Neural cell (in vitro differentiated cells): ENCODE measurements at regions not wholly inside any gene's neighbourhood (a gene's known extent, or its start where the extent isn't known, plus 50 kb on each side); places are given as distances from the start of the nearest gene placed in this dataset.

Experiments
- H2AFZ ChIP-seq: fragments of 200-600, 300-800 bp; sonication (generic), shearing (Covaris generic); 2 replicates; pipeline ENCODE4 v1.6.0; 2014; ENCODE audit warnings: low read depth, mild to moderate bottlenecking, antibody characterized with exemption, low read length, moderate library complexity
- H3F3A ChIP-seq: fragments of 200-600 bp; shearing (Covaris generic); 2 replicates; pipeline ENCODE4 v1.6.1; 2016; ENCODE audit warnings: mild to moderate bottlenecking, moderate library complexity, mixed read lengths, antibody characterized with exemption, low read length; ENCODE audit not compliant: insufficient read depth, poor library complexity, severe bottlenecking
- H3K27ac ChIP-seq: fragments of 200-600, 300-800 bp; sonication (generic), shearing (Covaris generic); 2 replicates; pipeline ENCODE4 v1.5.1; 2014; ENCODE audit warnings: mild to moderate bottlenecking, low read length, moderate library complexity
- H3K27me3 ChIP-seq: fragments of 300-800, 200-600 bp; sonication (generic), shearing (Covaris generic); 2 replicates; pipeline ENCODE4 v1.6.0; 2014; ENCODE audit warnings: mild to moderate bottlenecking, low read depth, low read length, moderate library complexity; ENCODE audit not compliant: insufficient read depth
- H3K36me3 ChIP-seq: fragments of 300-800, 200-600 bp; sonication (generic), shearing (Covaris generic); 2 replicates; pipeline ENCODE4 v1.5.1; 2014; ENCODE audit warnings: mild to moderate bottlenecking, antibody characterized with exemption, low read length, moderate library complexity; ENCODE audit not compliant: insufficient read depth
- H3K4me2 ChIP-seq: fragments of 300-800, 200-600 bp; sonication (generic), shearing (Covaris generic); 2 replicates; pipeline ENCODE4 v1.6.0; 2014; ENCODE audit warnings: mild to moderate bottlenecking, low read length
- H3K4me3 ChIP-seq: fragments of 300-800, 200-600 bp; sonication (generic), shearing (Covaris generic); 2 replicates; pipeline ENCODE4 v1.5.1; 2014; ENCODE audit warnings: mild to moderate bottlenecking, low read length, moderate library complexity
- H3K79me2 ChIP-seq: fragments of 200-600 bp; shearing (Covaris generic); replicated peaks from 2 replicates; pipeline ENCODE4 v1.6.0; 2014; ENCODE audit warnings: mild to moderate bottlenecking, low read length, moderate library complexity; ENCODE audit not compliant: insufficient read depth
- H3K9ac ChIP-seq: fragments of 300-800, 200-600 bp; sonication (generic), shearing (Covaris generic); 2 replicates; pipeline ENCODE4 v1.6.1; 2016; ENCODE audit warnings: mild to moderate bottlenecking, low read length, mixed read lengths
- H3K9me2 ChIP-seq: fragments of 200-600 bp; shearing (Covaris generic); 2 replicates; pipeline ENCODE4 v1.6.1; 2016; ENCODE audit warnings: mild to moderate bottlenecking, low read length, mixed read lengths; ENCODE audit not compliant: insufficient read depth
- H3K9me3 ChIP-seq: fragments of 200-600, 300-800 bp; sonication (generic), shearing (Covaris generic); 2 replicates; pipeline ENCODE4 v1.6.1; 2016; ENCODE audit warnings: mild to moderate bottlenecking, mixed run types, low read length, moderate library complexity, mixed read lengths
- H4K20me1 ChIP-seq: fragments of 200-600 bp; shearing (Covaris generic); 2 replicates; pipeline ENCODE4 v1.6.1; 2016; ENCODE audit warnings: mild to moderate bottlenecking, mixed run types; ENCODE audit not compliant: insufficient read depth
- EP300 ChIP-seq: fragments of 450-650 bp; conservative IDR thresholded peaks from 2 replicates; pipeline ENCODE4 v1.6.1; 2014; ENCODE audit warnings: antibody characterized with exemption, mild to moderate bottlenecking, moderate library complexity; ENCODE audit not compliant: poor library complexity, severe bottlenecking
- EZH2 ChIP-seq: fragments of 200-600, 300-800 bp; shearing (Covaris generic), sonication (generic); IDR thresholded peaks from 2 replicates; pipeline ENCODE4 v1.6.1; 2014; ENCODE audit warnings: antibody characterized with exemption, low read length, borderline replicate concordance, mild to moderate bottlenecking; ENCODE audit not compliant: insufficient read depth, poor library complexity, severe bottlenecking
- MXI1 ChIP-seq: fragments of 450-650 bp; conservative IDR thresholded peaks from 2 replicates; pipeline ENCODE4 v1.6.1; 2014; ENCODE audit warnings: antibody characterized with exemption, mild to moderate bottlenecking; ENCODE audit not compliant: poor library complexity, severe bottlenecking
- POLR2AphosphoS5 ChIP-seq: IDR thresholded peaks from 2 replicates; pipeline ENCODE4 v1.6.1; 2012
- RAD21 ChIP-seq: fragments of 450-650 bp; conservative IDR thresholded peaks from 2 replicates; pipeline ENCODE4 v1.6.1; 2014; ENCODE audit warnings: antibody characterized with exemption, mild to moderate bottlenecking, moderate library complexity
- SMC3 ChIP-seq: fragments of 450-650 bp; conservative IDR thresholded peaks from 2 replicates; pipeline ENCODE4 v1.6.1; 2014; ENCODE audit warnings: antibody characterized with exemption, mild to moderate bottlenecking, moderate library complexity; ENCODE audit not compliant: poor library complexity
- TAF1 ChIP-seq: IDR thresholded peaks from 2 replicates; pipeline ENCODE4 v1.6.1; 2012; ENCODE audit warnings: low read depth
- TF ChIP-seq, protein P1 (sequence below): IDR thresholded peaks from 2 replicates; pipeline ENCODE4 v1.6.1; 2012; ENCODE audit warnings: borderline replicate concordance
- TF ChIP-seq, protein P2 (sequence below): fragments of 450-650 bp; IDR thresholded peaks from 2 replicates; pipeline ENCODE4 v1.5.1; 2014; ENCODE audit warnings: antibody characterized with exemption, mild to moderate bottlenecking, moderate library complexity; ENCODE audit not compliant: poor library complexity, severe bottlenecking

DNA sequence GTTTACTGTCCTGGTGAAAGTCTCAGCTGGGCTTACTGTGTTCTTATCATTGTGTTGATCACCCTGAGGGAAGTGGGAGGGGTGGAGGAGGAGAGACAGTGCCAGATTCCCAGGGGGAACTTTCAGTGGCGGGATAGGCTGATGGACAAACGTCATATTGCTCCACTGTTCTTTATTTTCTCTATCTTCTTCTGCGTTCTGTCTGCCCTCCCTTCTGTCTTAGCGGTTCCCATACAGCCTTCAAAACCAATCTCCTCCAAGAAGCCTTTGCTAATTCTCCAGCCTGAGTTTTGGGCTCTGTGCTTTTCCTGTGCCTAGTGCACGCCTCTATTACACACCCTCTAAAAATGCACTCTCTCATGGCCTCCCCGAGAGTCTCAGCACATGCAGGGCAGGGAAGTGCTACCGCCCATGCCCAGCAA lies 448.7 kb upstream of the FAT1 start:
- H3K4me3 ChIP-seq: no peak overlapping the region
- no peaks in the 10 kb centered on the region for H3K79me2 ChIP-seq
- no peak overlapping the region for H3K9ac ChIP-seq
- no peaks in the 10 kb centered on the region for H3K9me2 ChIP-seq
- no peak overlapping the region for H3K4me2 ChIP-seq
- TF ChIP-seq EP300 (no peak), MXI1 (no peak), SMC3 (no peak), RAD21 (no peak), EZH2 (no peak), TAF1 (no peak), POLR2AphosphoS5 (no peak)
- TF ChIP-seq, protein P1, sequence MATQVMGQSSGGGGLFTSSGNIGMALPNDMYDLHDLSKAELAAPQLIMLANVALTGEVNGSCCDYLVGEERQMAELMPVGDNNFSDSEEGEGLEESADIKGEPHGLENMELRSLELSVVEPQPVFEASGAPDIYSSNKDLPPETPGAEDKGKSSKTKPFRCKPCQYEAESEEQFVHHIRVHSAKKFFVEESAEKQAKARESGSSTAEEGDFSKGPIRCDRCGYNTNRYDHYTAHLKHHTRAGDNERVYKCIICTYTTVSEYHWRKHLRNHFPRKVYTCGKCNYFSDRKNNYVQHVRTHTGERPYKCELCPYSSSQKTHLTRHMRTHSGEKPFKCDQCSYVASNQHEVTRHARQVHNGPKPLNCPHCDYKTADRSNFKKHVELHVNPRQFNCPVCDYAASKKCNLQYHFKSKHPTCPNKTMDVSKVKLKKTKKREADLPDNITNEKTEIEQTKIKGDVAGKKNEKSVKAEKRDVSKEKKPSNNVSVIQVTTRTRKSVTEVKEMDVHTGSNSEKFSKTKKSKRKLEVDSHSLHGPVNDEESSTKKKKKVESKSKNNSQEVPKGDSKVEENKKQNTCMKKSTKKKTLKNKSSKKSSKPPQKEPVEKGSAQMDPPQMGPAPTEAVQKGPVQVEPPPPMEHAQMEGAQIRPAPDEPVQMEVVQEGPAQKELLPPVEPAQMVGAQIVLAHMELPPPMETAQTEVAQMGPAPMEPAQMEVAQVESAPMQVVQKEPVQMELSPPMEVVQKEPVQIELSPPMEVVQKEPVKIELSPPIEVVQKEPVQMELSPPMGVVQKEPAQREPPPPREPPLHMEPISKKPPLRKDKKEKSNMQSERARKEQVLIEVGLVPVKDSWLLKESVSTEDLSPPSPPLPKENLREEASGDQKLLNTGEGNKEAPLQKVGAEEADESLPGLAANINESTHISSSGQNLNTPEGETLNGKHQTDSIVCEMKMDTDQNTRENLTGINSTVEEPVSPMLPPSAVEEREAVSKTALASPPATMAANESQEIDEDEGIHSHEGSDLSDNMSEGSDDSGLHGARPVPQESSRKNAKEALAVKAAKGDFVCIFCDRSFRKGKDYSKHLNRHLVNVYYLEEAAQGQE: no peak
- TF ChIP-seq, protein P2, sequence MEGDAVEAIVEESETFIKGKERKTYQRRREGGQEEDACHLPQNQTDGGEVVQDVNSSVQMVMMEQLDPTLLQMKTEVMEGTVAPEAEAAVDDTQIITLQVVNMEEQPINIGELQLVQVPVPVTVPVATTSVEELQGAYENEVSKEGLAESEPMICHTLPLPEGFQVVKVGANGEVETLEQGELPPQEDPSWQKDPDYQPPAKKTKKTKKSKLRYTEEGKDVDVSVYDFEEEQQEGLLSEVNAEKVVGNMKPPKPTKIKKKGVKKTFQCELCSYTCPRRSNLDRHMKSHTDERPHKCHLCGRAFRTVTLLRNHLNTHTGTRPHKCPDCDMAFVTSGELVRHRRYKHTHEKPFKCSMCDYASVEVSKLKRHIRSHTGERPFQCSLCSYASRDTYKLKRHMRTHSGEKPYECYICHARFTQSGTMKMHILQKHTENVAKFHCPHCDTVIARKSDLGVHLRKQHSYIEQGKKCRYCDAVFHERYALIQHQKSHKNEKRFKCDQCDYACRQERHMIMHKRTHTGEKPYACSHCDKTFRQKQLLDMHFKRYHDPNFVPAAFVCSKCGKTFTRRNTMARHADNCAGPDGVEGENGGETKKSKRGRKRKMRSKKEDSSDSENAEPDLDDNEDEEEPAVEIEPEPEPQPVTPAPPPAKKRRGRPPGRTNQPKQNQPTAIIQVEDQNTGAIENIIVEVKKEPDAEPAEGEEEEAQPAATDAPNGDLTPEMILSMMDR: no peak
- H3K36me3 ChIP-seq: no peaks in the 10 kb centered on the region
- H2AFZ ChIP-seq: no peak overlapping the region
- no peak overlapping the region for H3K27ac ChIP-seq
- H3K9me3 ChIP-seq: no peaks in the 10 kb centered on the region
- no peaks in the 10 kb centered on the region for H4K20me1 ChIP-seq
- H3K27me3 ChIP-seq: no peaks in the 10 kb centered on the region
- no peaks in the 10 kb centered on the region for H3F3A ChIP-seq

DNA sequence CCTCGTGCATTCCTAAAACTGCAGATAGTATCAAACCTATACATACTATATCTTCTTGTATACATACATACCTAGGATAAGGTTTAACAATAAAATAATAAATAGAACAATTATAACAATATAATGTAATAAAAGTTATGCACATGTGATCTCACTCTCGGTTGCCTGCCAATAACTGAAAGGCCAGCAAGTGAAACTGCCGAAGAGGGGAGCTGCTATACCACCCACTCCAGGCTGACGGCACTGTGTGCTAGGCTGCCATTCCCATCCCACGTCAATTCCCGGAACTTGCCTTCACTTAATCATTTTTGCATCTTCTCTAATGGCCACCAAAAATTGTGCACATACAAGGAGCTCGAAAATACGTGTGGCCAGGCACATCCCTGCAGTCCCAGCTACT lies 451.1 kb upstream of the FAT1 start:
- Histone ChIP-seq H3K79me2 (no peaks in the 10 kb centered on the region), H3K9ac (no peak overlapping the region), H3K4me3 (no peak overlapping the region), H4K20me1 (no peaks in the 10 kb centered on the region), H3K9me3 (no peaks in the 10 kb centered on the region), H3K27ac (no peak overlapping the region), H3K4me2 (no peak overlapping the region), H2AFZ (no peak overlapping the region), H3K36me3 (no peaks in the 10 kb centered on the region), H3F3A (no peaks in the 10 kb centered on the region), H3K27me3 (no peaks in the 10 kb centered on the region), H3K9me2 (no peaks in the 10 kb centered on the region)
- no peak for TF ChIP-seq RAD21
- TF ChIP-seq, protein P2: no peak
- TF ChIP-seq, protein P1: no peak
- no peak for TF ChIP-seq POLR2AphosphoS5
- no peak for TF ChIP-seq SMC3
